ENCODE measurements at regions not wholly inside any gene's neighbourhood (a gene's known extent, or its start where the extent isn't known, plus 50 kb on each side); places are given as distances from the start of the nearest gene placed in this dataset.

DNA sequence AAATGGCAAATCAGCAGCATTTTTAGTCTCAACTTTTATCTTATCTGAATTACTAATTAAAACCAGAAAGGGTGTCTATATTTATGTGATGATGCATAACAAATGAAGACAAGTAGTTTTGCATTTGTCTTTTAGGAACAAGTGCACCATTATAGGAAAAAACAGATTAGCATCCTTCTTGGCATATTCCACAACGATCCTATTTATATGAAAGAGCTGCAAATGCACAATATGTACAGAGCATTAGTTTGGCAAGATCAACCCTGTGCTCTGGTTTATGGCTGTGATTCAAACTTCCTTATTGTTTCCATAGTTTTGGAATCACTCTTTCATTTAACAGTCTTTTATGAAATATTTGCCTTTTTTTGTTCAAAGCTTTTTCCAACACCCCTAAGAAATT lies 486.8 kb downstream of the KCNH5 start:
- no peak overlapping the region for H3K4me3 ChIP-seq (ENCODE audit: low read depth, low read length)
- TF ChIP-seq, protein P1, sequence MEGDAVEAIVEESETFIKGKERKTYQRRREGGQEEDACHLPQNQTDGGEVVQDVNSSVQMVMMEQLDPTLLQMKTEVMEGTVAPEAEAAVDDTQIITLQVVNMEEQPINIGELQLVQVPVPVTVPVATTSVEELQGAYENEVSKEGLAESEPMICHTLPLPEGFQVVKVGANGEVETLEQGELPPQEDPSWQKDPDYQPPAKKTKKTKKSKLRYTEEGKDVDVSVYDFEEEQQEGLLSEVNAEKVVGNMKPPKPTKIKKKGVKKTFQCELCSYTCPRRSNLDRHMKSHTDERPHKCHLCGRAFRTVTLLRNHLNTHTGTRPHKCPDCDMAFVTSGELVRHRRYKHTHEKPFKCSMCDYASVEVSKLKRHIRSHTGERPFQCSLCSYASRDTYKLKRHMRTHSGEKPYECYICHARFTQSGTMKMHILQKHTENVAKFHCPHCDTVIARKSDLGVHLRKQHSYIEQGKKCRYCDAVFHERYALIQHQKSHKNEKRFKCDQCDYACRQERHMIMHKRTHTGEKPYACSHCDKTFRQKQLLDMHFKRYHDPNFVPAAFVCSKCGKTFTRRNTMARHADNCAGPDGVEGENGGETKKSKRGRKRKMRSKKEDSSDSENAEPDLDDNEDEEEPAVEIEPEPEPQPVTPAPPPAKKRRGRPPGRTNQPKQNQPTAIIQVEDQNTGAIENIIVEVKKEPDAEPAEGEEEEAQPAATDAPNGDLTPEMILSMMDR (IDR thresholded peaks at IDR 0.05; ENCODE audit: low read depth, low read length): no peak
- in situ Hi-C loops (cut with HindIII; ENCODE audit: low sequenced_read_pairs): no loop called here
- no peak for DNase-seq (ENCODE audit: low read depth, low spot score)

GRCh38 chr14:62585247-62585646 lies 460.0 kb downstream of the KCNH5 start:
- in situ Hi-C loops (cut with HindIII; ENCODE audit: low sequenced_read_pairs): no loop called here
- no peak for DNase-seq (ENCODE audit: low read depth, low spot score)

GRCh38 chr14:62592877-62593276 lies 452.4 kb downstream of the KCNH5 start:
- DNase-seq (ENCODE audit: low read depth, low spot score): peak; percentile 21

More at GRCh38 chr14:62585247-62585646, 460.0 kb downstream of the KCNH5 start:
- TF ChIP-seq, protein P1 (IDR thresholded peaks at IDR 0.05; ENCODE audit: low read depth, low read length): no peak
- no peak overlapping the region for H3K4me3 ChIP-seq (ENCODE audit: low read depth, low read length)

DNA sequence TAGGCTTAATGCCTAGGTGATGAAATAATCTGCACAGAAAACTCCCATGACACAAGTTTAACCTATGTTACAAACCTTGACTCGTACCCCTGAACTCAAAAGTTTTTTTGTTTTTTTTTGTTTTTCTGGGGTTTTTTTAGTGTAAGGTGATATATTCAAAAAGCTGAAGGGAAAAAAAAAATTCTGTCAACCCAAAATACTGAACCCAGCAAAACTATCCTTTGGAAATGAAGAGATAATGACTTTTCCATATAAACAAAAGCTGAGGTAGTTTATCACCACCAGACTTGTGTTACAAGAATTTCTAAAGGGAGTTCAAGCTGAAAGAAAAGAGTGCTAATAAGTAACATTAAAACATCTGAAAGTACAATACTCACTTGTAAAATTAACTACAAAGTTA lies 448.1 kb downstream of the KCNH5 start:
- TF ChIP-seq, protein P1 (IDR thresholded peaks at IDR 0.05; ENCODE audit: low read depth, low read length): no peak
- H3K4me3 ChIP-seq (ENCODE audit: low read depth, low read length): no peak overlapping the region
- in situ Hi-C loops (cut with HindIII; ENCODE audit: low sequenced_read_pairs): no loop called here
- DNase-seq (ENCODE audit: low read depth, low spot score): no peak

More at GRCh38 chr14:62592877-62593276, 452.4 kb downstream of the KCNH5 start:
- H3K4me3 ChIP-seq (ENCODE audit: low read depth, low read length): no peak overlapping the region
- TF ChIP-seq, protein P1 (IDR thresholded peaks at IDR 0.05; ENCODE audit: low read depth, low read length): no peak
- in situ Hi-C loops (cut with HindIII; ENCODE audit: low sequenced_read_pairs): no loop called here

GRCh38 chr14:62599616-62600385 lies 445.5 kb downstream of the KCNH5 start:
- in situ Hi-C loops (cut with HindIII; ENCODE audit: low sequenced_read_pairs): no loop called here
- TF ChIP-seq, protein P1 (IDR thresholded peaks at IDR 0.05; ENCODE audit: low read depth, low read length): no peak
- DNase-seq (ENCODE audit: low read depth, low spot score): no peak
- no peak overlapping the region for H3K4me3 ChIP-seq (ENCODE audit: low read depth, low read length)

- in situ Hi-C loops (cut with HindIII; ENCODE audit: low sequenced_read_pairs): no loop called here
- TF ChIP-seq, protein P1 (IDR thresholded peaks at IDR 0.05; ENCODE audit: low read depth, low read length): no peak
- no peak for DNase-seq (ENCODE audit: low read depth, low spot score)
- H3K4me3 ChIP-seq (ENCODE audit: low read depth, low read length): no peak overlapping the region
Measured at GRCh38 chr14:62602712-62603111, 442.5 kb downstream of the KCNH5 start.
